ENCODE measurements at regions not wholly inside any gene's neighbourhood (a gene's known extent, or its start where the extent isn't known, plus 50 kb on each side); places are given as distances from the start of the nearest gene placed in this dataset.

DNA sequence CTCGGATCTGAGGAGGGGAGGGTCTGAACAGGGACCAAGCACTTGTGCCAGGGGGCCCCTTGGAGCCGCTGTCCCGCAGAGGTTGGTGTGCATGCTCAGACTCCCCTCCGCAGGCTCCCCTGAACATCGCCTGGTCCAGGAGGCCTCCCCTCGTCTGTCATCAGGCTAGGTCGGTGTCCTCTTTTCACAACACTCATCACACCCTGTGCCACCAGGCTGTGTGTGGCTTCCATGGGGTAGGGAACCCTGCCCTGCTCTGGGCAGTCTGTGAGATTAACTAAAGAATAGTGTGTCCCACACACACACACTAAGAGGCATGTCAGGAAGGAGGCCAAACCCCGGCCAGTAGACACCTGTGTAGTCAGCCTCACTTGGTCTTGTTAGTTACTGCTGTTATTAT lies 119.3 kb downstream of the C5orf15 start:
- TF ChIP-seq POLR2A (IDR thresholded peaks at IDR 0.05; ENCODE audit: low read depth, low read length) (no peak), POLR2AphosphoS5 (IDR thresholded peaks at IDR 0.05; ENCODE audit: low read depth, low read length) (no peak), PAX5 (IDR thresholded peaks at IDR 0.05; ENCODE audit: insufficient read depth, low read length, severe bottlenecking) (no peak), SPI1 (IDR thresholded peaks at IDR 0.05; ENCODE audit: low read depth, low read length) (no peak), TAF1 (IDR thresholded peaks at IDR 0.05; ENCODE audit: low read depth, low read length) (no peak), POU2F2 (IDR thresholded peaks at IDR 0.05; ENCODE audit: low read depth, low read length) (no peak)
